HG03442 (cell line): ENCODE measurements at regions not wholly inside any gene's neighbourhood (a gene's known extent, or its start where the extent isn't known, plus 50 kb on each side); places are given as distances from the start of the nearest gene placed in this dataset.
A peak's percentile ranks its signal among the peaks of the same experiment; 100 is the strongest.
"Not testable (repeated sequence)": the region's sequence is repeated elsewhere in the genome, so short reads cannot be mapped to it uniquely, and the experiment has no call there.

Source experiments
- ATAC-seq: cut with Tn5 transposase; IDR thresholded peaks from one replicate; pipeline ENCODE4 v1.9.1; 2021; ENCODE audit warnings: mild to moderate bottlenecking, moderate library complexity; ENCODE audit not compliant: unreplicated experiment

GRCh38 chr14:58725871-58726270 is 88.1 kb downstream of the DACT1 start:
- ATAC-seq, result no peak

- no peak for ATAC-seq
Measured at GRCh38 chr14:58730792-58731464, 93.2 kb downstream of the DACT1 start.

GRCh38 chr14:58731465-58732293 is 93.9 kb downstream of the DACT1 start:
- ATAC-seq, result no peak

- no peak for ATAC-seq
Measured at GRCh38 chr14:58732387-58732786, 94.6 kb downstream of the DACT1 start.

GRCh38 chr14:58733451-58734208 is 95.9 kb downstream of the DACT1 start:
- ATAC-seq, result peak; percentile 63

GRCh38 chr14:58735596-58735995 is 97.8 kb downstream of the DACT1 start:
- ATAC-seq, result no peak

GRCh38 chr14:58736606-58737005 is 98.8 kb downstream of the DACT1 start:
- no peak for ATAC-seq

GRCh38 chr14:58737511-58737910 is 99.7 kb downstream of the DACT1 start:
- ATAC-seq, result no peak

GRCh38 chr14:58738189-58738836 is 100.6 kb downstream of the DACT1 start:
- no peak for ATAC-seq

GRCh38 chr14:58738876-58739275 is 101.1 kb downstream of the DACT1 start:
- ATAC-seq, result no peak

- ATAC-seq, result peak; percentile 89
Measured at GRCh38 chr14:58739674-58740073, 101.9 kb downstream of the DACT1 start.

GRCh38 chr14:58740379-58740935 is 102.7 kb downstream of the DACT1 start:
- no peak for ATAC-seq

GRCh38 chr14:58744801-58745394 is 107.1 kb downstream of the DACT1 start:
- no peak for ATAC-seq

- no peak for ATAC-seq
Measured at GRCh38 chr14:58746261-58746660, 108.5 kb downstream of the DACT1 start.

GRCh38 chr14:58746701-58747100 is 108.9 kb downstream of the DACT1 start:
- no peak for ATAC-seq

GRCh38 chr14:58747181-58747580 is 109.4 kb downstream of the DACT1 start:
- no peak for ATAC-seq

GRCh38 chr14:58748251-58748650 is 110.5 kb downstream of the DACT1 start:
- ATAC-seq, result not testable (repeated sequence)

- ATAC-seq, result peak; percentile 88
Measured at GRCh38 chr14:58749066-58749669, 111.4 kb downstream of the DACT1 start.

- ATAC-seq, result no peak
Measured at GRCh38 chr14:58750321-58751269, 112.8 kb downstream of the DACT1 start.
